Activated T-cell treated with anti-CD3 and anti-CD28 coated beads, Interleukin-2, amount 50 U/mL, for 48 hours (primary cell): ENCODE measurements at regions not wholly inside any gene's neighbourhood (a gene's known extent, or its start where the extent isn't known, plus 50 kb on each side); places are given as distances from the start of the nearest gene placed in this dataset.
"Not testable (repeated sequence)": the region's sequence is repeated elsewhere in the genome, so short reads cannot be mapped to it uniquely, and the experiment has no call there.

Source experiments
- DNase-seq, 2 experiments: peaks; one replicate each; pipeline ENCODE4 v3.0.0-alpha.2; 2020

DNA sequence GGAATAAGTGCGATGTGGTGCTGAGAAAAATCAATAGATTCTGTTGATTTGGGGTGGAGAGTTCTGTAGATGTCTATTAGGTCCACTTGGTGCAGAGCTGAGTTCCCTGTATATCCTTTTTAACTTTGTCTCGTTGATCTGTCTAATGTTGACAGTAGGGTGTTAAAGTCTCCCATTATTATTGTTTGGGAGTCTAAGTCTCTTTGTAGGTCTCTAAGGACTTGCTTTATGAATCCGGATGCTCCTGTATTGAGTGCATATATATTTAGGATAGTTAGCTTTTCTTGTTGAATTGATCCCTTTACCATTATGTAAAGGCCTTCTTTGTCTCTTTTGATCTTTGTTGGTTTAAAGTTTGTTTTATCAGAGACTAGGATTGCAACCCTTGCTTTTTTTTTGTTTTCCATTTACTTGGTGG lies 170.8 kb upstream of the SLC38A2 start:
- DNase-seq: not testable (repeated sequence)

DNA sequence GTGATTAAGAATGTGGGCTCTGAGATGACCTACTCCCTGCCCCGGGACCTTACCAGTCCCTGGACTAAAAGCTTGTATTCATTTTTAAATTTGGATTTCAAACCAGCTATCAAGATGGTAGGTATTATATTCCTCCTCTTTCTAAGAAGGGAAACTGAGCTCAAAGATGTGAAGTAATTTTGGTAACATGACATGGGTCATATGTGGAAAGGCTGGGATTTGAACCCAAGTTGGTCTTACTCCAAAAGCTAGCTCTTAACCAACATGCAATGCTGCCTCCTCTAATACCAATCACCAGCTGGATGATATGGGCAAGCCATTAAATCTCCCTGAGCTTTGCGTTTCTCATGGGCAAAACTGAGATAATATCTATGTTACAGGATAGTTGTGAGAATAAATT lies 166.4 kb upstream of the SLC38A2 start:
- DNase-seq: no peak

DNA sequence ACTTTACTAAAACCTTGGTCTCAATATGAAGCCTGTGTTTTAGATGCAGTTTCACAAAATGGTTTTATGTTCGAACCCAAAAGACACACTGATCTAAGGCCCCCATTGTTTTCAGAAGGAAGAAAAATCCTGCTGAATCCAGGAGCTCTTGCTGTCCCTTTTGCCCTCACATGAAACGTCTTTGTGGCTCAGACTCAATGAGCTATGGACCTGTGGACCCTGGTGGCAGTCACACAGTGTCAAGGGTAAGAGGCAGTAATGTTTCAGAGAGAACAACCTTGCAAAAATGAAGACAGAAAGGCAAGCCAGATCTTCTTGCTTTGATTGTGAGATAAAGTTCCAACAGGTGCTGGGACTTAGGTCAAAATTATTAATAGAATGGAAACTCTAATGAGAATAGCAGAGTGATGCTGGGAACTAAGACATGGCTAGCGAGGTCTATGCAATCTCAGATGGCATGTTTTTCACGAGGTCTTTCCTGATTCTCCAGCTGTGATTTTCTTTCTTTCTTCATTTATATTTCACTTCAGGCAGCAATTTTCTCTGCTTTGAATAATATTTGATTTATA lies 164.9 kb upstream of the SLC38A2 start:
- DNase-seq: no peak

DNA sequence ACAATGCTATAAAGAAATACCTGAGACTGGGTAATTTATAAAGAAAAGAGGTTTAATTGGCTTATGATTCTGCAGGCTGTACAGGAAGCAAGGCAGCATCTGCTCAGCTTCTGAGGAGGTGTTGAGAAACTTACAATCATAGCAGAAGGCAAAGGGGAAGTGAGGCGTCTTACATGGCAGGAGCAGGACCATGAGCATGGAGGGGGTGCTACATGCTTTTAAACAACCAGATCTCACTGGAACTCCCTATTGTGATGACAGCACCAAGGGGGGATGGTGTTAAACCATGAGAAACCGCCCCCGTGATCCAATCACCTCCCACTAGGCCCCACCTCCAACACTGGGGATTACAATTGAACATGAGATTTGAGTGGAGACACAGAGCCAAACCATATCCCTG lies 163.7 kb upstream of the SLC38A2 start:
- not testable (repeated sequence) for DNase-seq

DNA sequence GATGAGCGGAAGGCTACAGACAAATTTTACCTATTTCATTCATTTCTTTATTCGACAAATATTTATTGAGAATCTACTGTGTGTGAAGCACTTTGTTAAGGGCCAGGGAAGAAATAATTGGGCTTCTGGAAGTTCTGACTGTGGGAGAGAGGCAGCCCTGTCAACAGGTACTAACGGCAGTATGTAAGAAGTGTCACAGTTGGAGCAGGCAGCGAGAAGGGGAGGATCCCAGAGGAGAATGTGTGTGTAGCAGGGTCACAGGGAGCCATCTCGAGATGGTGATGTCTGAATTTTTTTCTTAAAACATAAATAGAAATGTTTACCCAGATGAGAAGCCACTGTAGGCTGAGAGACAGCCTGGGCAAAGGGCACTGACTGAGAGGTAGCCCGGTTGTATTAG lies 163.3 kb upstream of the SLC38A2 start:
- DNase-seq: no peak

DNA sequence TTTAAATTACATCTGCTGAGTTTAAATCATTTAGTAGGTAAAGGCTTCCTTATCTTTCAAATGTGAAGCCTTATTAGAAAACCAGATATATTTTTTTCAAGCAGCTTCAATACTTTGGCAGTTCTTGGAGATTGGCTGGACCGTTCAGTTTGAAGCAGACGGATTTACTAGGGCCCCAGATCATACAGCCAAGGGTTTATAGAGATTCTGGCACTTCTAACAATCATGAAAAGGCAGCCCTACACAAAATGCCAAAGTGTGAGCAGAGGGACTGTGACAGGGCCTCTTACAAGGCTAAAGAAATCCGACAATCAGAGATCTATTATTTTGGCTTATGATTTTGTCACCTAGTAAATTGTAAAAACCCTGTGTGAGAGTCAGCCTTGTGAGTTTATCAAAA lies 162.8 kb upstream of the SLC38A2 start:
- no peak for DNase-seq

DNA sequence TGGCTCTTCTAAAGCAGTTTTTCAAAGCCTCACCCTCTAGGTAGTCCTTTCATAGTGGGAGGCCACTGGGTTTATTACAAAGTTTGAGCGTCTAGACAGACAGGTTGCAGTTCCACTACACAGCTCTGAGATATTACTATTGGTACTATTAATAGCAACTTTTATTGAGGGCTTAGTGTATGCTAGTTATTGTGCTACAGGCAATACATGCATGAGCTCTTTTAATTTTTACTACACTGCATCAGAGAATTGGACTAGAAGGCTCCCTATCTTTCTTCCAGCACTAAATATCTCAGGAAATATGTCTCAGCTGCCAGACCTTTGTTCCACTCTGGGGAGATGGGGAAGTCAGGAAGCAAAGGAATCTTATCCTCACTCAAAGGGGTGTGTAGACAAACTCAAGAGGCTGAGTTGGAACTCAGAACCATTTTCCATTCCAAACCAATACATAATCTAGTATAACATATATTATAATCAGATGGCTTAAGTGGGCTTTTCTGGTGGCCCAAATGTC lies 161.8 kb upstream of the SLC38A2 start:
- DNase-seq: no peak

DNA sequence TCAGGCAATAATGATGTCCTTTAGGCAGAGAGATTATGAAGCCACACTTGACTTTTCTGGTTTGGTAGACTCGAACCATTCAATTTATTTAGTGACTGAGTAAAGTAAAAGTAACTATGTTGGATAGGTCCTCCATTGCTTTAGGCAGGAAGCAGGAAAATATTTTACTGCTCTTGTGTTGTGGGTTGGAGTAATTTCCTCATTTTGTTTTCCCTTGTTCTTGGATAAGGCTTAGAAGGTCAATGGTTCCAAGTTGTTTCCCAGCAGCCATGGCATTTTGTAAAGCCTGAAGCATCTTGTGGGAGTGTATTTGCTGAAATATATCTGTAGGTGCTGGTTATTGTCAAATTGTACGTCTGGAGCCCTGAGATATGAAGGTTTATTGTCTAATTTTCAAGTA lies 161.2 kb upstream of the SLC38A2 start:
- DNase-seq: no peak

DNA sequence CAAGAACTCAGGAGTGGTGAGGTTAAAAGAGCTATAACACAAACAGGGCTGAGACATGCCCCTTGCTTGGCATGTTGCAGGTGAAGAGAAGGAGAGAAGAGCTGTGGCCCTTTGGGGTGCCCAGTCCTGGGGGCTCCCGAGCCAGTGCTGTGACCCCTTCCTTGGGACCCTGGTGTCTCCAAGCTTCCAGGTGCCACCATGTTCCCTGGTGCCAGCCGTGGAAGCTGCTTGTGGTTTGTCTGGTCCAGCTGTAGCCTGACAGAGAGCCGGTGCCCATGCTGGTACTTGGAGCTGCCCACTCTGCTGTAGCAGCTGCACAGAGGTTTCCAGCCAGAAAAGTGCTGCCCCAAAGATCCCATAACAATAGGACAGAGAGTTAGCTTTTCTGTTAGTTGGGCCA lies 159.2 kb upstream of the SLC38A2 start:
- DNase-seq: no peak

DNA sequence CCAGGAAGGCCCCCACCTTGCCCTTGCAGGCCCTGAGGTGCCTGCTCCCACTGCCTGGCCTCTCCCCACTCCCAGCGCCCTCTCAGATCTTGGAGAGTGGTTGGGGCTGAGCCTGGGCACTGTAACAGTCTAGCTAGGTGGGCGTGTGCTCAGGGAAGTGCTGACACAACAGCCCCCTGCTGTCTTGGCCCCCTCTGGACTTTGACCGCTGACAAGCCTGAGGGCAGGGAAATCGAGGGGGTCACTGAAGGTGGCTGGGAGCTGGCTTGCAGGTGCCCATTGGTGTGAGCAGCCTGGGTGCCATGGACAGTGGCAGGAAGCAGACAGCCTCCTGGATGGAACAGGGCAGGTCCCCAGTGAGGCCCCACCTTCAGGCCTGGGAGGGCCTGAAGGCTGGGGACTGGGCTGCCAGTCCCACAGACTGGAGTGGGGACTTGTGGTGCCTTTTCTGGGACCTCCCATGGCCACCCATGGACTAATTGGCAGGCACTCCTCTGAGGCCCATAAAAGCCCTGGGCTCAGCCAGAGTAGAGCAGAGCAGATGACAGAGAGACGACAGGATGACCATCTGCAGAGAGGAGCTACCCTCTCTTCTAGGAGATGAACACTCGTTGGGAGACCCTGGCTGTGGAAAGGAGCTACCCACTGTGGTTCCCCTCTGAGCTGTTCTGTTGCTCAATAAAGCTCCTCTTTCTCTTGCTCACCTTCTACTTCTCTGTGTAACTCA lies 158.6 kb upstream of the SLC38A2 start:
- DNase-seq: no peak

DNA sequence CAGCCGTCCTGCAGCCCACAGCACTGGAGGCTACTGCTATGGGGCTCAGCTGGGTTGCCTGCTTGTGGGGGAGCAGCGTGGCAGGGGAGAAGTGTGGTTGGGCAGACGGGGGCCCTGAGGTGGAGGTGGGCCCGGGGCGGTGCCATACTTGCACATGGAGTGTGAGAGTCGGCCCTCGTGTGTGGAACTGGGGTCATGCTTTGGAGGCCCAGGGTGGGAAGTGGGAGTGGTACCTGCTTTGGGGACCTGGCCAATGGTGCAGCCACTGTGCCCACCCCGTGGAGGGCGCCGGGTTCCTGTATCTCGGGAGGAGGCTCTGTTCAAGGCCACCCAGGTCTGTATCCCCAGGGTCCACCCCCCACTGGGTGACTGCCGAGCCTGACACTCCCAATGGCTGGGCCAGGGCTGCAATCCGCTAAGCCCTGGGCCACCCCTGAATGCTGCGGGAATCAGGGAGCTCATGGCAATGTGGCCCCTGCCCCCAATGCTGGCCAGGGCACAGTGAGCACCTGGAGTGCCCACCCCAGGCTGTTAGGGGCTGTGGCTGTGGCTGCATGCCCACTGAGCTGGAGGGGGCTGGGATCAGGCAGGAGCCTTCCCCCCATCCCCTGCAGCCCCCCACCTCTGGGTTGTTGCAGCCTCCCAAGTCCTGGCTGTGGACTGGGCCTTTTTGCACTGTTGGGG lies 157.9 kb upstream of the SLC38A2 start:
- DNase-seq: no peak

DNA sequence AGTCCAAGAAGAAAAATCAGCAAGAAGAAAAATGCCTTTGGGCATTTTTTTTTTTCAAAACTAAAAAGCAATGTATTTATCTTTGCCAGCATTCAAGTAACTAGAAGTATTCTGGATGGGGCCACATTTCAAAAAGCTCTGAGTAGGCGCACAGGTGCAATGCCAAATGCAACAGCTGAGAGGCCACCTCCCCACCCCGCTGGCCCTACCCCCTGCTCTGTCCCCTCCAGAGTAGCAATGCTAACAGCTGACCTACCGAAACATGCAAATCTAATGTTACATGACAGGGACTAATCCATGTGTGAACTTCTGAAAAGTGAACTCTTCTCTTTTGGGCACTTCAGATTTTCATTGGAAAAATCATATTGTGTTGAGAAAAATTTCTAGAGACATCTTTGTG lies 153.7 kb upstream of the SLC38A2 start:
- no peak for DNase-seq

DNA sequence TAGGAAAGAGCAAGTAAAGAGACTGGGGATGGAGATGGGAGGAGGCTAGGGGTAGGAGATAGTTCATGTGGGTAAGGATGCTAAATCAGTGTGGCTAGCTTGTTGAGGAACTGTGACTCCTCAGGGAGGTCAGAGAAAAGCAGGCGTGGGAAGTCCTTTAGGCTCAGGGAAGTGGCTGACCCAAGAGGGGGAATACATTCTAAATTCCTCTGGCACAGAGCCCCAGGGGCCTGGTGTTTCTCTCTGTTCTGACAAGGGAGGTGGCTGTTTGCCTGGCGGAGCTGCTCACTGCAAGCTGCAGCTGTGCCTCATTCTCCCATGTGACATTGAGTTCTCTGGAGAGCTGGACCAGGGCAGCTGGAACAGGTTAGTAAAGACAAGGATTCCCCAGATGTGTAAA lies 152.2 kb upstream of the SLC38A2 start:
- DNase-seq: no peak

DNA sequence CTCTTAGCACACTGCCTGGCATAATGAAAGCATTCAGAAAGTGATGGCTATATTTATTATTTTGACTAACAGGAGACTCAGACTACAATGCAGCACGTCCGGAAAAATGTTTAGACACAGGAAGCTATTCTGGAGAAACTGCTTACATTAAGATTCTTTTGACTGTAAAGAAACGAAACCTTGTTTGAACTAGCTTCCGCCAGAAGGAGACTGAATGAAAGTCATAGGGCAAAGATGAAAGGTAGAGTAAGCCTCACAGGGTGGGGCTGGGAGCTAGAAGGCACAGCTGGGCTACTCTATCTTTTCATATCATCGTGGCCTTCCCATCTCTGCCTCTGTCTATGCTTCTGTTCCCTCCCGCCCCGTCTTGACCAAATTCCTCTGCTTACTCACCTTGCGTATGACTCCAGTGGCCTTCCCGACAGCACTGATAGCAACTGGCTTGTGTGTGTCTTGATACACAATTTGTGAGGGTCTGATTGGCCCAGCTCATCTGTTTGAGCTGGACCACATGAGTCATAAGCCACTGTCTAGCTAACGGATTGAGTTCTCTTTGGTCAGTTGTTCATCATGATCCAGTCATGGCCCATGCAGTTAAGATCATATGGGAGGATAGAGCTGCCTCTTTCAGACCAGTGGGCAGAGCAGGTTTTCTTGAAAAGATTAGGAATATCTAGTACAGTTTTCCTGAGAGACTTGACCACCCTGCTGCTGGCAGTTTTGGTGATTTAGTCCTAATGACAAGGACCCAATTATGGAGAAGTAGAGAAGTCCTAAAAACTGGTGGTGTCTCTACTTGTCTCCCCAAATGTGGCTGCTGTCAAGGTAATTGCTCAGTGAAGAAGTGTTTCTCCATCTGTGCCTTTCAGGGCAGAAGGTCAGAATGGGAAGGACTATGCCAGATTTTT lies 151.5 kb upstream of the SLC38A2 start:
- peak; percentile 70 to 73 for DNase-seq

DNA sequence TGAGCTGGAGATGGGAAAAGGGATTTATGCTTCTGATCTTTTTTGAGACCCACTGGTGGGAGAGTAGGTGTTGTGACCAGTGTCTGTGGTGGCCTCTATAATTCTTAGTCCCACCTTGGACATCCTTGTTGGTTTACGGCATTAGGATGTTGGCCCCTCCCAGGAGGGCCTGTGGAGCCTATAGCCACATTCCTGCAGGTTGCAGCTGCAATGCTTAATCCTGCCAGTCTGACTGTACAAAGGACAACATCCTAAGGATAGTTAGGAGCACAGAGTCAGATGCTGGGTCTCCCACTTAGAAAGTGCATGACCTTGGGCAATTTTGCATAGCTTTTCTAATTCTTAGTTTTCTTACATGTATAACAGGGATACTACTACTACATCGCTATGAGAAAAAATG lies 150.9 kb upstream of the SLC38A2 start:
- DNase-seq: no peak

DNA sequence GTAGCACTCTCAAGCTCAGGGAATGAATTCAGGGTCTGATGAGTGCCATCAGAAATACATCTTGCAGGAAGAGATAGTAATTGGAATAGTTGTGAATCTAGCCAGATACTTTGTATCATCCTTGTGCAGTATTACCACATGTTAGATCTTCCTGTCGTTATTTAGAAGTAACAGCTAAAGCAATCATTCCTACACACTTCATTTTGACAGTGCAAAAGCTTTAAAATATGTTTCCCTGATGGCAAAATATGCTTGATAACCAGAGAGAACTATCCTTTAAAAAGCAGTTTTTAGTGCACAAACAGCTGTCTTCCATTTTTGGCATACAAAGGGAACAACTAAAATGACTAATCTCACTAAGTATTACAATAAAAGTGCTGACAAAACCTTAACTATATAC lies 149.5 kb upstream of the SLC38A2 start:
- DNase-seq: no peak

DNA sequence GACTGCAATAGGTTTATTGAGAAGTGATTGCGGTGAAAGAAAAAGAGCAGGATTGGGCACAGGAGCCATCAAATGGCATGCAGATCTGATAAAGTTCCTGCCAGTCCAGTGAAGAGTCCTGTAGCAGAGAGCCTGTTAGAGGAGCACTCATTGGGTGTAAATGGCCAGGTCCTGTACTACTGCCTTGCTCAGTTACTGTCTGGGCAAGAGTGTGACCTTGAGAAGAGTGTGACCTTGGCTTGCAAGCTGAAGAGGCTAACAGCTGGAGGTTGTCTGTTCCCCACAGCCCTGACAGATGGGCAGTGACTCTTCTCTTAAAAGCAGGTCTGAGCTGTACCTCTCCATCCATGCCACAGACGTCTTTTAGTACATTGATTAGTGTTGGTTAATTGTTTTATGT lies 148.6 kb upstream of the SLC38A2 start:
- no peak for DNase-seq

DNA sequence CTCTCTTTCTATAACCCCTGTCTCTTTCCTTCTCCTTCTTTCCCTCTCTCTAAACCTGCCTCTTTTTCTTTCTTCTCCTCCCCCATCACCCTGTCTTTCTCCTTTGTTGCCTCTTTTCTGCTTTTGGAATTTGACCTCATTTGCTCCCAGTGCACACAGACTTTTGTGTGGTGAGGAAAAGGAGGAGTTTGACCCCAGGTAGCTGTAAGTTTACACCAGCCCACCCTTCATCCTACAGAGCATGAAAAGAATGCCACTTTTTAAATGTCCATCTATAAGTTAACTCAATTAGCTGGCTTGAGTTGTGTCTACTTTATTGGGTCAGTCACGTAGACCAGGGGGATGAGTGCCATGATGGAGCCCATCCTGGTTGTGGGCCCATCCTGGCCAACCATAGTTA lies 146.8 kb upstream of the SLC38A2 start:
- DNase-seq: no peak

DNA sequence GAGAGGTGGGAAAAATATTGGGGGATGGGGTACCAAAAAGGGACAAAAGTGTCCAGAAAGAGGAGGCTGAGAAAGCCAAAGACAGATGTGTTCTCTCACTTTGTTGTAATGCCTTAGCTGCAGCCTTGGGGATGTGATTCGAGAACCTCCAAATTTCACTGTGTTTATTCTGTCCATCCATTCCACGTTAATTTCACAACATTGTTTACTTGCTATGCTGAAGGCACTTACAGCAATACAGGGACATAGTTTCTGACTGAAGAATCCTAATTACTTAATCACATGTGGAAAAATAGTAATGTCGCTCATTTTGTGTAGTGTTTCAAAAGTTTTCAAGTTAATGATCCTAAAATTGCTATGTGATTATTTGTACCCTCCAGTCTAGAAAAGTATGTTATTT lies 146.2 kb upstream of the SLC38A2 start:
- DNase-seq: no peak

DNA sequence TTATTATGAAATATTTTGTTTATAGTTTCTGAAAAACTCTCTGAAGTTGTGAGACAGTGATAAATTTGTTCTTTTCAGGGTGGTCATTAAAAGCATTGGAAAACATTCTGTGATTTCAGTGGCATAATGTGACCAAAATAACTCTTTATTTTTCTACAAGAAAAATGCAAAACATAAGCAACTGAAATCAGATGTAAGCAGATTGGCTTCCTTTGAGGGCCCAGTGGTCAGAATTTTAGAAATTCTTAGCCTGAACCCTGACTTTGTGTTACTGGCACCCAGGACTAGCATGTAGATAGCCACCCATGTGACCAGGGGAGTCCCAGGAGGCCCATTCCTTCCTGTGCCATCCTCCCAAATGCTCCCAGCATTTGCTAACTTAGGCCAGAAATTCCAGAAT lies 145.6 kb upstream of the SLC38A2 start:
- DNase-seq: no peak

DNA sequence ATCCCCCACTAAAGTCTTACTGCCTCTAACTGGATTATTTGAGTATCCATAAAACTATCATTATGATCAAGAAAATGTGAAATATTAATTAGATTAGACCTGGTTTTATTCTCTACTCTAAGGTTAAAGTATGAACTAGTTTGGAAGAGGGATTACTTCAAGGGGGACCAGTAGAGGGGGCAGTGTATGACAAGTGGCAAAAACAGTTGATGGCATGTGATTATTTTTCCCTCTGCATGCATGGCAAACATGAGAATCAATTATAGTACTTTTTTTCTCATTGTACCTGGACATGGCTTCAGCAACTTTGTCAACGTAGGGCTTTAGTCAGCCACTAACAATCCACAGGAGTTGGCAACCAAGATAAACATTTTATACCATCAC lies 145.0 kb upstream of the SLC38A2 start:
- DNase-seq: no peak

DNA sequence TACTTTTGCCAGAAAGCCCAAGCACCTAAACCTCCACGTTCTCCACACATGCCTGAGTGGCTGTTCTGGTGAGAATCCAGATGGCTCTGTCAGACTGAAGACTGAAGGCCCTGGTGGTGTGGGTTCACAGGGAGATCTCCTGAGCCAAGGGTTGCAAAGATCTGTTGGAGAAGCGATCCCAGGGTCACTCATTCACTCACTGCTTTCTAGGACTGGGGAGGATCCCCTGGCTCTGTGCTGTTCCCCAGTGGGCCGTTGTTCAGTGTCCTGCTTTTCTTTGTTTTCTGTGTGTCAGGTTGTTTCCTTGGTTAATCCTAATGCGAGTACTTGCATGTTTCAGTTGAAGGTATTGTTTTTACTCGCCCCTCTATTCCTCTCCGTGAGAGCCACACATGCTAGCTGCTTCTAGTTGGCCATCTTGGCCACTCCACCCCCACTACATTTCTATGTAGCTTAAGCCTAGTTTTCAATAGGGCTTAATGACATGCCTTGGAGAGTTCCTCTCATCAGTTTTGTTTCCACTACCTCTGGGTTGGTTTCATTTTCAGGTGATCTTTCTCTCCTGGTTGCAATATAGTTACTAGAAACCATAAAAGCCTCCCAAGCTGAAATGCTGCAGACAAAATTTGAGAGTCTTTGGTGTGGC lies 144.5 kb upstream of the SLC38A2 start:
- peak; percentile 41 to 48 for DNase-seq
